Keratinocyte (primary cell): ENCODE measurements at regions not wholly inside any gene's neighbourhood (a gene's known extent, or its start where the extent isn't known, plus 50 kb on each side); places are given as distances from the start of the nearest gene placed in this dataset.

Experiments used
- CTCF ChIP-seq, 3 experiments: IDR thresholded peaks in 1 of 3; conservative IDR thresholded peaks in 1 of 3; optimal IDR thresholded peaks in 1 of 3; 2 replicates in 2 of 3; 3 replicates in 1 of 3; pipeline versions ENCODE3 to v1.5.1; 2011; ENCODE audit warnings: low read length in 3 of 3, mild to moderate bottlenecking in 3 of 3, moderate library complexity in 2 of 3, control low read depth in 1 of 3, inconsistent platforms in 1 of 3; ENCODE audit not compliant: insufficient read depth in 2 of 3; ENCODE audit errors: extremely low read depth in 1 of 3
- EZH2 ChIP-seq: IDR thresholded peaks from one replicate; pipeline ENCODE4 v1.6.1; 2012; ENCODE audit warnings: inconsistent platforms, mild to moderate bottlenecking, low read length, moderate library complexity

- TF ChIP-seq CTCF (optimal IDR thresholded peaks at IDR 0.05 in 1 of 3, IDR thresholded peaks at IDR 0.05 in 1 of 3, conservative IDR thresholded peaks at IDR 0.05 in 1 of 3; ENCODE audit: extremely low read depth in 1 of 3, insufficient read depth in 2 of 3, low read length in 3 of 3) (no peak), EZH2 (no peak)
Measured at GRCh38 chr2:180174580-180174979, 167.5 kb upstream of the CWC22 start.
